Ecto neural progenitor cell (in vitro differentiated cells): ENCODE measurements at regions not wholly inside any gene's neighbourhood (a gene's known extent, or its start where the extent isn't known, plus 50 kb on each side); places are given as distances from the start of the nearest gene placed in this dataset.

Experiments used
- DNase-seq: peaks from one replicate; pipeline ENCODE4 v3.0.0-alpha.2; 2018; ENCODE audit warnings: low spot score

DNA sequence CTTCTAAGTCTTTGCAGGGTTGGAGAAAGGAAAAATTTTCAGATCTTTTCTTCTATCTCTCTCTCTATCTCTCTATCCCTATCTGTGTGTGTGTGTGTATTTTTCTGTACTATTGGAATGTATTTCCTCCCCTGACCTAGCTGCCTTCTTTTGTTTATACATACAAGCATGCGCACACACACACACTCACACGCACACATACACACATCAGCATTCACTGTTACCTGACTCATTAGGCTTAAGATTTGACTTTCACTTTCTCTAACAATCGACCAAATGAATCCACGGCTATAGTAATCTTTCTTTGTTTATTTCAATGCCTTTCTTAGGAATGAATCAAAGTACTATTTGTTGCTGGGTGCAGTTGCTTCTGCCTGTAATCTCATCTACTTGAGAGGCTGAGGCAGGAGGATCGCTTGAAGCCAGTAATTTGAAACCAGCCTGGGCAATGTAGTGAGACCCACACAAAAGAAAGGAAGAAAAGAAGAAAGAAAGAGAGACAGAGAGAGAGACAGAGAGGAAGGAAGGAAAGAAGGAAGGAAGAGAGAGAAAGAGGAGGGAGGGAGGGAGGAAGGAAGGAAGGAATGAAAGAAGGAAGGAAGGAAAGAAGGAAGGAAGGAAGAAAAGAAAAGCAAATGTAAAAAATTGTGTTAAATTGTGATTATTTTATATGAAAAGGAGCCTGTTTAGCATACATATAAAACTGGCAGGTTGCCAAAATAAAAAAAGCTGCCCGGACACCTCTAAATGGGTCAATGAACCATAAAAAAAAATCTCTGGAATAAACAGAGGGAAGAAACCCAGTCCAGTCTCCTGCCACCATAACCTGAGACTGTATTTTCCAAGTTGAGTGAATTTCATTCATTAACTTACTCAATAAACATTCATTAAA, 206.8 kb downstream of the ZNF326 start:
- DNase-seq, result no peak

DNA sequence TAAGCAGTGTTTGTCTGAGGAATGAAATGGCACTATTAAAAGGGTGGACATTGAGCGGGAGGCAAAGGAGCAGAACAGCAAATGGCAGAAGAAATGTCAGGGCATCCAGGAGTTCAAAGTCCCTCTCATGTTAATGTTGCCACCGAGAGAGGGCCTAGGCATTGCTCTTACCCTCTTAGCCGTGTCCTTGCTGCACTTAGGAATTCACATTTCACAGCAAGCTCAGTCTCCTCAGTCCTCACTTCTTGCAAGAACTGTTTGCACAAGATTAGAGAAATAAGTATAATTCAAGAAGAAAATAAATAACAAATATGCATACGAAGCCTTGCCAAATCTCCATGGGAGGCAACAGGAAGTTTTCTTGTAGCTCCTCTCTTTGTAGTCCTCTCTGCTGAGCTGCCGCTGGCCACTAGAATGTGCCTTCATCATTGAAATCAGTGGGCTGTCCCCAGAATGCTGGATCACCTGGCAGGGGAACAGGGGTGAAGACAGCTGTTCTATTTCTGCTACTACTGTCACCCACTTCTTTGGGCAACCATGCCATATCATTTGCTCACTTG, 205.8 kb downstream of the ZNF326 start:
- DNase-seq, result no peak

DNA sequence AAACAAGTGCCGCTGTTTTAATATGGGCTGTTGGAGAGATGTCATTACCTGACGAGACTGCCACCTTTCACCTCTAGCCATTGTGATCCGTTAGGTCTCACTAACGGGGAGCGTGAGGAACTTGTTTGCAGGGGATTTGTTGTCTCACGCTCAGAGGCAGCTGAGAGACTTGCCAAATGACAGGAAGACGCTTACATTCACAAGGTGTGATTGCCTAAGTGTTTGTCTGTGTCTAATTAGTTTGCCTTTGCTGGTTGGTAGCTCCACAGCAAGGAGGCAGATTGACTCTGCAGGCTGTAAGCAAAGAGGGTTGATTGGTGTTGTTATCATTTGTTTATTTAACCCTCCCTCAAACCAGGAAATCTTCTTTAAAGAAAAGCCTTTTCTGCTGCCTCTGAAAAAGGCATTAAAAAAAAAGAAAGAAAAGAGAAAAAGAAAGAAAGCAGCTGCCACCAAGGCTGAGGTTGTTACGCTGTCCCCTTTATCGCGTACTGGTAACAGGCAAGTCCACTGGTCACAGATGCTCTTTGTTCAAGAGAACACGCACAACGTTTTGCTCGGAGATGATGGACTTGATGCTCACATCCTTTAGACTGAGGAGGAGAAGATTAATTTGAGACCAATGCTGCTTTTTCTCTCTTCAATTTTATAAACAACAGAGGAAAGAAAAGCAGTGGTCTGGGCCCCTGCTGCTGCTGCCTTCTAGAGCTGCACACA, 203.9 kb downstream of the ZNF326 start:
- DNase-seq, result no peak

DNA sequence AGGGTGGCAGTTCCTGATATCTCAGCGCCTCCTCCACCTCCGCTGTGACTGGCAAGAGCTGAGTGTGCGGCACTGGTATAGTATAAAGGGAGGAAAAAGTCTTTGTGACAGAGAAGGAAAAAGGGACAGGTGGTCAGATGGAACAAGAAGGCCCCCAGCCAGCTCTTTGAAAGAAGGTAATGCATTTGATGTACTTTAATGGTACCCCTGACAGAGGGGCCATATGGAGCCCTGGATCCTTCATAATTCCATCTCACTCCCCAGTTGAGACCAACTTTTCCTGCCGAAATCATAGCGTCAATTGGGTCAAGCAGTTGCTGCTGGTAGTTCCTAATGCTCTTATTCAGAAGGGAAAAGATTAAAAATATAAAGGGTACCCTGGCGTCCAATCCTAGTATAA, 198.2 kb downstream of the ZNF326 start:
- DNase-seq, result no peak

- no peak for DNase-seq
Measured at GRCh38 chr1:90192408-90192807, 197.5 kb downstream of the ZNF326 start.

GRCh38 chr1:90190523-90190922, 195.6 kb downstream of the ZNF326 start:
- DNase-seq, result no peak

GRCh38 chr1:90189889-90190288, 195.0 kb downstream of the ZNF326 start:
- DNase-seq, result no peak

DNA sequence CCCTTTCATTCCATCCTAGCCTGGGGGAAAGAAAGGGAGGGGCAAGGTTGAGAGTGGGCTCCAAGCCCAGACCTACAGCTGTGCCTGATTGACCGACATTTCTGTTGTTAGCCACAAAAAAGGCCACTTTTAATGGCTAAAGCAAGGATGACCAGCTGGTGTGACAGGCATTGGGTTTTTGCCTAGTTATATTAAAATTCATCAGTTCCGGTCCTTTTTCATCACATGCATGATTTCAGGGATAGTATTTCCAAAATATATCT, 192.3 kb downstream of the ZNF326 start:
- no peak for DNase-seq

DNA sequence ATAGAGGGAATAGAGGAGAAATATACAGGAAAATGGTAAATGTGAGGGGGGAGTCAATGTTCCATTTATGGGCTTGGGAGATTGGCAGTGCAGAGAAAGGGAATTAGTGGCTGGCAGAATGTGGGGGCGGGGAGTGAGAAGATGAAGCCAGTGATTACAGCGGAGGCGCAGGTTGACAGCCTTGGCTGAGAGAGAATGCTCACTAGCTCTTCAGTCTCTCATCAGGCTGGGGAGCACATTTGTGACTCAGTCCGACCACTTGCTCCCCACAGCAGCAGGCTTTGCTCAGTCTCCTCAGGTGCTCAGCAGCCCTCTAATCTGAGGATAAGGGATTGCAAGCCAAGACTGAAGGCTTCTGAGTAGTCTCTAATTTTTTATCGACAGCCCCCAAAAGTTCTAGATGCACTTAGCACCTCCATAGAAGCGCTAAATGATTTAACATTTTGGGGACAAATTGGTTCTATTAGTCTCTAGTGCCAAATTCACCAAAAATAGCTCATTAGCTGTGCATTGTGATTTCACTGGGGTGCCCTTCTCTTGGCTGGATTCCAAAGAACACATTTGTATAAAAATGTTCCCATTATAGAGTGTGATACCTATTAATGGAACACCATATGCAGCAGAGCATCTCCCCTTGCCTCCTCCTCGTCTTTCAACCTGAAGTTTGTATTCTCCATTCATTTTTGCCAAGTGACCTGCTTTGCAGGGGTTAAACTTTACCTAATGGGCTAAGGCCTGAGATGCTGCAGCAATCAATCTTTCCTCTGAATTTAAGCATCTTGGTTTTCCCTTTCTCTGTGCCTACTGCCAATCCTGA, 191.8 kb downstream of the ZNF326 start:
- no peak for DNase-seq

- DNase-seq, result no peak
Measured at GRCh38 chr1:90176530-90176929, 181.6 kb downstream of the ZNF326 start.

DNA sequence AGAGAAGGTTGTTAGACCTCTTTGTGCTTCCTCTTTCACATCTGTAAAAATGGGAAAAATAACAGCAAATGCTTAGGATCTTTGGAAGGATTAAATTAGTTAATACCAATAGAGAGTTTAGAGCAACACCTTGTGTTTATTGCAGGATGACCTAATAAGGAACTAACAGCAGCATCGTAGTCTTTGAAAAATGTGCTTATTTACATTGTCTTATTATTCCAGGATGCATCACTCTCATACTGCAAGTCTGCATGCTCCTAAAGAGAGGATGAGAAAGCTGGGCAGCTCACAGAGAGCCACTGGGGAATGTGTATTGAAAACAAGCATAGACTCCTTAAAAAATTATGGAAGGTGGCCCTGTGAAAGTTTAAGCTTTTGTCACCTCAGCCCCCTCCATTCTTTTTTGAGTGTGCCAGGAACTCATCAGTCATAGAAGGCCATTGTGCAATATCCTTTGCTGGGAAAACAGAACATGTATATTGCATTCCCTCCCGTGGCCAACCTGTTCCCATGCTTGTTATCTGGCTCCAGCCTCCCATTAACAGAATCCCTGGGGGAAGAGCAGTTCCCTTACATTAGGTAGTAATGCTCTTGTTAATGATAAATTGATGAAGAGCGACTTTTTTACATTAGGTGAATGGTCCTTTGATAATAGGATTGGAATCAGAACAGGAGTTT, 180.7 kb downstream of the ZNF326 start:
- DNase-seq, result no peak

DNA sequence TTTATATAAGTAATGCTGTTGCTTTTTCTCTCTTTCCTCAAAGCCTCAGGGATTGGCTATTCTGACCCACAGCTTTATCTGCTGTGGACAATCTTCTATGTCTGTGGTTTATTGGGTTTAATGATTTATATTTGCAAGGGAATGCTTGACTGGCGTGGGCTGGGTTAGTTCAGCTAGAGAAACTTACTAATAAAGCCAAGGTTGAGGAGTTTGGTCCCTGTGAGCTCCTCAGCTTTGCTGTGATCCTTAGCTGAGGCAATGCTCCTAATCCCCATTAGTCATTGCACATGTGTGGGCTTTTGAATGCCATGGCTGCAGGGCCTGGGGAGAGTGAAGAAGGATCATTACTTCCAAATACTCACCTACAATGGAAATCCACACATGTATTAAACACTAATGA, 179.3 kb downstream of the ZNF326 start:
- no peak for DNase-seq

DNA sequence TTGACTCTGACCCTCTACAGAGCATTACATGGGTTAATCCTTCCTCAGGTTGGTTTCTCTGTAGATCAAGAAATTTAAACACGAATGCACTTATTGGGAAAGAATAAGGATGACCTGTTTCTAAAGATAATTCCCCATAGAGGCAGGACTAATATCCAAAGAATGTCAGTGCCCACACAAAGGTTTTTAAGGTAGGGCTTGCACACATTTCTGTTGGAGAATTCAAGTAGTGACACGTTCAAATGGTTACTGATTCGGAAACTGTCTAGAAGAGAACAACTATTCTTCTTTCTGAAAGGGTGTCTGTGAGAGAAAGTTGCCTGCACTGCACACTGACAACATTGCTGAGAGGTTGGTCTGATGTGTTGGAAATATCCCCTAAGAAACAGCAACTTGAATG, 167.3 kb downstream of the ZNF326 start:
- no peak for DNase-seq

GRCh38 chr1:90161625-90162024, 166.7 kb downstream of the ZNF326 start:
- DNase-seq, result no peak

GRCh38 chr1:90155721-90156487, 161.0 kb downstream of the ZNF326 start:
- DNase-seq, result no peak

DNA sequence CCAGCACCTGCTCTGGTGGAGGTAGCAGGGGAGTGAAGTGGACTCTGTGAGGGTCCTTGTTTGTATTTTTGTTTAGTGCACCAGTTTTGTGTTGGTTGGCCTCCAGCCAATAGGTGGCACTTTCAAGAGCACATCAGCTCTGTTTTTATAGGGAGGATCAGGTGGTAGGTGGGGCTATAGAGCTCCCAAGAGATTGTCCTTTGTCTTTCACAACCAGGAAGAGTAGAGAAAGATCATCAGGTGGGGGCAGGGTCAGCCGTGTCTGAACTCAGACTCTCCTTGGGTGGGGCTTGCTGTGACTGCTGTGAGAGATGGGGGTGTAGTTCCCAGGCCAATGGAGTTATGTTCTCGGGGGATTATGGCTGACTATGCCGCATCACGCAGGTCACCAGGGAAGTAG, 159.8 kb downstream of the ZNF326 start:
- no peak for DNase-seq

DNA sequence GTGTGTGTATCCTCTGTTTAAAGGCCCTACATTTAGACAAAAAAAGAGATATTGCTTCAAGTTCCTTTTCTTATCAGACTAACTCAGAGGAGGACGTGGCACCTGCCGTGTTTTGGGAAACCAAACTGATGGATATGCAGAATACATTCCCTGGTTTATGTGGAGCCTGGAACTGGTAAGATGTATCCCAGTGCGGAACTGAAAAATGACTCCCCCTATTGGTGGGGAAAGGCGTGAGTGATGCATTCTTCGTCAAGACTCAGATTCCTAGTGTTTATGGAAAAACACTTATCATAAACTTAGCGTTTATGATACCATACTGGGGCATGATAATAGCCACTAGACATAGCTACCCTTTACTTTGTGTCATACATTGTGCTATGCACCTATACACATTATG, 154.2 kb downstream of the ZNF326 start:
- no peak for DNase-seq

- no peak for DNase-seq
Measured at GRCh38 chr1:90147093-90147492, 152.2 kb downstream of the ZNF326 start.

DNA sequence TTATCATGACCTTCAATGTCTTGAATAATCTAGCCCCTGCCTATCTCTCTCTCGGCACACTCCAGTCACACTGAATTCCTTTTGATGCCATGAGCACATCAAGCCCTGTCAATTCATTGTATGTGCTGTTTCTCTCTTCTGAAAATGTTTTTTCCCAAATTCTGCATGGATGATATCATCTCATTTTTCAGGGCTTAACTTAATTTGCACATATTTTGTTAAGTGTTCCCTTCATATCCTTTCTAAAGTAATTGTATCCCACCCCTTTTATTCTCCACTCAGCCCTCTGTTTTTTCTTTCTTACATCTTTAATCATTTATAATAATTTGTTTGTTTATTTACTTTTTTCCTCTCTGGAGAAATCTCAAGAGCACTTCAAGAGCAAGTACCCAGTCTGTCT, 149.9 kb downstream of the ZNF326 start:
- no peak for DNase-seq

DNA sequence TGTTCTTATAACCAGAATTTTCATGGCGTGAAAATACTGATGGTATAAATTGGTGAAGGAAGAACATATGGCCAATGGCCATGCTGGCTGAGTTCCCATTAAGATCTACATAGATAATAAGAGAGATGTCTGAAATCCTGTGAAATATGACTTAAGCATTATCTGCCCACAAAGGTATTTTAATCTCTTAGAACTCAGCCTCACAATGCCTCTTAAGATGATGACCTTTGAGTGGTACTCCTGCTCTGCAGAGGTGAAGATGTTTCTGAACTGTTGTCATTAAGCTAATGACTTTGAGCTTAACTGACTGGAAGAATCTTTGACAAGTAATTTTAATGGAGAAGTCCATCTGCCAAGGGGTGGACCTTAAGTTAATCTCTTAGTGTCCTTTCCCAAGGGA, 148.7 kb downstream of the ZNF326 start:
- no peak for DNase-seq

GRCh38 chr1:90142697-90143096, 147.8 kb downstream of the ZNF326 start:
- DNase-seq, result no peak
